HG02973 (cell line): ENCODE measurements at regions not wholly inside any gene's neighbourhood (a gene's known extent, or its start where the extent isn't known, plus 50 kb on each side); places are given as distances from the start of the nearest gene placed in this dataset.

ENCODE experiments used
- ATAC-seq: cut with Tn5 transposase; IDR thresholded peaks from one replicate; pipeline ENCODE4 v1.9.1; 2021; ENCODE audit warnings: moderate library complexity; ENCODE audit not compliant: unreplicated experiment

DNA sequence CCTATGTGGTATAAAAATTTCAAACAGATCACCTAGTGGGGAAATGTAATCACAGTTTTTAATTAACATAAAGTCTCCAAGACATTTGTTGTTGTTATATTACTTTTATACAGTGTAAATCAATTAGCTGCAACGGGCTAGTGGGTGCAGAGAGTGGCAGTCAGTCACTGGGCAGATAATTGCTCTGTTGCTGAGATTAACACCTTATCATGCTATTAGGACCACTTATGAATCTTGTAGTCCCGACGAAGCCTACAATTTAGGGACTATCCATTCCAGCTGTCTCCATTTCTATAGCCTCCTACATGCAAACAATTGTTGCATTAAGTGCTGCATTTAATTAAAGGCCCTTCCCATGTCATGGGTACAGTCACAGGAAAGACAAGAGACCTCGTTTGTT, 158.9 kb upstream of the PROX1 start:
- ATAC-seq: no peak

DNA sequence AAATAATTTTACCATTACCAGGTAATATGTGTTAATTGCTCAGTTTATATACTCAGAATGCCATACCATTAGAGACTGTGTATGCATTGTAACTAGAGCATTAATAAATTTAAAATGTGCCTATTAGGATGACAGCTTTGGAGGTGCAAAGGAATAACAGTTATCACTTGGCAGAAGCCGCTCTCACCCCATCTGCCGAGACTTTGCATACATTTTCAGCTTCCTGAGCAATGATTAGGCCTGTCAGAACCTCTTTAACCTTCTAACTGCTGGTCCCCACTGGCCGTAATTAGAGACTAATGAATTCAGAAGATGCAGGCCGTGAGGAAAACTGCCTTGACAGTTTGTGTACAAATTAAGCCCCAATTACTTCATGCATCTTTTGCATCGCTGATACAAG, 158.0 kb upstream of the PROX1 start:
- ATAC-seq: no peak

DNA sequence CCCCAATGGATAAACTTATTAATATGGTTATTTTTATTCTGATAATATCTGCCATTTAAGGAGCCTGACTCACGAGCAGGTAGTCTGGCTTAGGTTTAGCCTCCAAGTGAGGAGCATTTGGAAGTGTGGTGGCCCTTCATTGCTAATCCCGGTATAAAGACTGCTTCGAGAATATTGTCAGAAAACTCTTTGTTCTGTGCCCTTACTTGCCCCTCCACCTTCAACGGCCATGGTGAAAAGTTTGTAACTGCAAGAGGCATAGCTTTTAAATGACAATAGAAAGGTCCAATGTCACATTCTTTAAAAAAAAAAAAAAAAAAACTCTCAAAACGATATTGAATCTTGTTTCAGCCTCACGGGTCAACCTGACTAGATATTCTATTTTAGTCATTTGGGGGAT, 157.4 kb upstream of the PROX1 start:
- no peak for ATAC-seq

DNA sequence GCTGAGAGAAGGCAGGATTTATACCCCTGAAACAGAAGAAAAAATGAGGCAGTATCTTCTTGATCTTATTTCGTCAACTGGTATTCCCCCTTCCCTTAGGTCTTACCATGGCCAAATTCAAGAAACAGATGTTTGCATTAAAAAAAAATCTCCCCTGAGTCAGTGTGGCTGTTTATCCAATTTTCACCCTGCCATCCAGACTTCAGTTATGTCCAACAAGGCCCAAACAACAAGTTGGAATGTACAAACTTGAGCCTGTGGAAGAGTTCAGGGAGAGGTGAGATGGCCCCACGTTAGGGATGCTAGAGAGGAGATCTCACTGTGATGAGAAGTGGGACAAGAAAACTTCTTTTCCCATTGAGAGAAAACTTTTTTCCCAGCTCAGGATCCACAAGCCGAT, 147.2 kb upstream of the PROX1 start:
- ATAC-seq: no peak

DNA sequence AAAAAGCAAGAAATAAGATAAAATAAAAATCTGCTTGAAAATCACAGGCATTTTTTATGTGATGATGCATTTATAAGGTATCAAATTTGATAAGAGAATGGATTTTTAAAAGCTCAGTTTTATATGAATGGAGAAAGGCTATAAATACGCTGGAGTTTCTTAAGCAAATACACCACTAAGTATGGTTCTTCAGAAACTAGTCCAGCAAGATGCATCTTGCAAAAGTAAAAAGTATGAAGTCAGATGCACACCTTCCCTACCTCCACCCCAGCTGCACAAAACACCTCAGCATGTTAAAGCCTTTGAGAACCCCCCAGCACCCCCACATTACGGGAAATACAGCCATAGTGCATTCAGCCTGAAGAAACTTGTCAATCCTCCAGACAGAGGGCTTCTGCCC, 143.1 kb upstream of the PROX1 start:
- no peak for ATAC-seq

DNA sequence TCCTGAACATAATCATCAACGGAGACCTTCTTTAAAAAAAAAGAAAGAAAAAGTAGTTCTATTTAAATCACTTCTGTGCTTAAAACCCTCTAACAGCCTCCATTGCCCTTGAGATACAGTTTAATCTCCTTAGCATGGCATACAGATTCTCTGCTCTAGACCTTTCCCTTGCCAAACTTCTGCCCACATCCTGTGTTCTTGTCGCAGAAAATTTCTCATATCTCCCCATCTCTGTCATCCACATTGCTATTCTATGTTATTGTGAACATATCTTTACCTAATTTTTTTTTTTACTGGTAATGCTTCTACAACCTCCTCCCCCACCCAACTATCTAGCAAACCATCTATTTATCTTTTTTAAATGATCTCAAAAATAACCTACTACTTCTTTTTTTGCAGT, 135.7 kb upstream of the PROX1 start:
- ATAC-seq: no peak

DNA sequence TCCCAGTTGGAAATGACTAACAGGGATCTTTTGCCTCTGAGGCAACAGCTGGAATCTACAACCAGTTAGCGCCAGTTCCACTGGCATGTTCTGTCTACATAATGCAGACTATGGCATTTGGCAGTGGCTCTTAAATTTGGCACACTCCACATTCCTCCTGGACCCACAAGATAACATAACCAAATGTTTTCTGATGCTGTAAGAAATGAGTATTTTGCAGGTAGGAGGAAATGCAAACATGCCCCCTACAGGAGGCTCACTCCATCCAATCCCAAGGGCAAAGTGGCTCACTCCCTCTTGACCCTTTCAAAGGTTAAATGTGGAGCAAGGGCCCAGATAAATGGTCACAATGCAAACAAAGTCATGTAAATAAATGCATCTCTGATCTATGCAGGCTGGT, 129.2 kb upstream of the PROX1 start:
- ATAC-seq: no peak

DNA sequence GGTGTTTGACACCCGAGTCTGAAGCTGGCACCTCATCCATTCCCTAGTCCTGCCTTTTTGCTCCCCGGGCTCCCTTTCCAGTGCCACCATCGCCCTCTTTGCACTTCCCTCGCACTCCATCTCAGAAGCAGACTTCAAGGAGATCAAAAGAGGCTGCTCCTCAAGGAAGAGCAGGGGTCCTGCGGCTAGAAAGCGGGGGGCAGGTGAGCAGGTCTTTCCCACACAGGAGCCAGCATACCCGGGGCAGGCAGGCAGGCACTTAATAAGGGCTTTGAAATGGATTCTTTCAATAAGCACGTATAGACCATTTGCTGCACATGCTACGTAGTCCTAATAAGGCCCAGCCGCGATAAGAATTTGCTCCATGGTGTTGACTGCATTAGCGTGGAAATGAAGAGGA, 125.9 kb upstream of the PROX1 start:
- no peak for ATAC-seq

DNA sequence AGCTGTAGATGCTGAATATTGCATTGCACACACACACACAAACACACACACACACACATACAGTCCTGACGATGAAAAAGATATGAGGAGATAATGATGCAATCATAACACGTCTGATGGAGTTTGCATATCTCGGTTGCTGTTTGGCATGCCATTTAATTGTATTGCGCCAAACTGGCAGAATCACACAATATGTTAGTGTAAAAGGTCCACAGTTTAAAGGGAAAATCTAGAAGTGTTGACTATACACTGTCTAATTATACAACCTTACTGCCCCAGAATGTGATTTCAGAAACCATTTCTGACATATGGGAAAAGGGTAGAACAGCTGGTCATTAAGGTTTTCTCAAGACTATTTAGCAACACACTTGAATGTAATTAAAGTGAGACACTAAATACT, 123.7 kb upstream of the PROX1 start:
- no peak for ATAC-seq

DNA sequence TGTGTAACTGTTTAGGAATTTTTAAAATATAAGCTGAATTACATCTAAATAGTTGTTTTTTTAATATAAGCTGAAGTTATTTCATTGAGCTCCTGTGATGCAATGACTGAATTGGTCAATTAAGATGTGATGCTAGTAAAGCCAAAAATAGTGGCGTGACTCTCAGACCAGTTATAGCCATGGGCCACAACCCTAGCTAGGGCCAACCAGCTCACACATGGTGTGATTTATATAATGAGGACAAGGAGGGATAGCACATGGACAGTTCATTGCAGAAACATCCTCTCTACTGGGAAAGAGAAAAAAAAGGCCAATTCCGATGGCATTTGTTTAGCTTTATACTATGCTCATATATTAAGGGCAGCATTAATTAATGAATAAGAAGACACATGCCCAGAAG, 119.3 kb upstream of the PROX1 start:
- ATAC-seq: no peak

DNA sequence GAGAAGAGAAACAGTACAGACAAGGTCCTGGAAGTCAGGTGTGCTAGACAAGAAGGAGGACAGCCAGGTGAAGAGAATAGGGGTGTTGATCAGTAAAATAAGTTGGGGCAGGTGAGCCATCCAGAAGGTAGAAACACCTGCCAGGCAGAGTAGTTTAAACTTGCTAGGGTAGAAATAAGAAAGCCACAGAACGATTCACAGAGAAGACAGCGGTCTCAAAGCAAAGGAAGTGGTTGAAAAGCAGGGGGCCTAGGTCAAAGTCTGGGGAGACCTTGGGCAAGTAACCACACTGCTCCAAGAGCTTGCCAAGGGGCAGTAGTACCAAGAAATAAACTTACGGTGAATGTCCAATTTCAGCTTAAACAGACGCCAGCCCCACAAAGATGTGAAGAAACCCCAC, 116.6 kb upstream of the PROX1 start:
- ATAC-seq: no peak

DNA sequence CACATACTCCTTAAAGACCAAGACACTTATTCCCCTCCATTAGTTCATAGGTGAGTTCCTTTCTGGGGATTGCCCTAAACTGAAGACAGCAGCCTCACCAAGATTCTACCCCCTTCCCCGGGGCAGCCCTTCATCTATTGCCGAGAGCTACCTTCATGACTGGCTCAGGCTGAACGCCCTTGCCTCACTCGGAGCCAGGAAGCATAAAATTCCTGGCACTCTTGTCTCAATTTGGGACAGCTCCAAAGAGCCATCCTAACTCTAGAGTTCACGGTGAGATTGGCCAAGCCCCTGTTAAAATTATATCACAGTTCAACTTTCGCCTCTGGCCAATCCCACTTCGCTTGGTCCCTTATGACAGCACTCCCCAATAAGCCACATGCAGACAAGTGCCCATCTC, 113.0 kb upstream of the PROX1 start:
- no peak for ATAC-seq

DNA sequence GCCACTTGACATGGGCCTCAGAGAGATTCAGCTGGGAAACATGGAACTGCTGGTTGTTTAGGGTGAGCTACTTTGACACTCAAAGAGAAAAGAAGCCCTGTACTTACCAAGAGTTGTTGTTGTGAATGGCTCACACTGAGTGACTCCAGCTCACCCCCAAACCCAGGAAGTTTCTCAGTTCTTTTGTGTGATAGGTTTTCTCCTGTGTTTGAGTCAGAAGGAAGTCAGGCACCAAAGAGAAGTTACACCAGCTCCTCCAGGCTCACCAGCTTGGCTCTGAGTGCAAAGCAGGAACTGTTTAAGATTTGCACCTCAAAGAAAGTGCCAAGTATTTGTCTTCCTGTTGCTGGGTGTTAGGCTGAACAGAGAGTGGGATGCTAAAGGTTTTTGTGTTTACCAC, 111.2 kb upstream of the PROX1 start:
- ATAC-seq: no peak

DNA sequence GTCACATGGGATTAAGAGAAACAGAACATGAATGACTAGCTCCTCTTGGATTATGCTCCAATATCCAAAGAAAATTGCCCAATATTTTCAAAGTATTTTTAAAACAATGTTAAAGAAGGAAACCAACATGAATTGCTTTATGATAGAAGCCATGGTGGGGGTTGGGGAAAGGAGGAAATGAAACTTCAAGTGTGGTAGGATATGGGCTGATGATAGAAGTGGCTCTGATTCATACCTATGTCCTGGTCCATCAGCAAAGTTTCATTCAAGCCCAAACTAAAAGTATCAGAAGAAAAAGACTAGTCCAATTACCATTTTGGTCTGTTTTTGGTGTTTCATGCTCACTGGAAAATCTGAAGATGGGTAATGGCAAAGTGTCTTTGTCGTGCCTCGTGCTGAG, 104.2 kb upstream of the PROX1 start:
- no peak for ATAC-seq

DNA sequence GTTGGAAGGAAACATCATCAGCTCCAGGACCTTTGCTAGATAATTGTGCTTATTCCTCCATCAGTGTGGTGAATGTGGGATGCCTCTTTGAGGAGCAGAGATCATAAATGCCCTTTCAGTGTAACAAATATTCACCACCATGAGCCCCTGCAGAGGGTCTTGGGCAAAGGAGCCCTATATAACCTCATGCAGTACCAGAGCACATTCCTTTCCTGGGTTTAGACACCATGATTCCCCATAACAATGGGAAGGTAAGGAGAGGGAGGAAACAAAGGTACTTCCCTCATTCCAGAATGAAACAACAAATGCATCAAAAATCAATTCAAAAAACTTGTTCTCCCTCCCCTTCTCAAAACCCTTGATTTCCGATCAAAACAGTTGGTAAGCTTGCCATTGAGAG, 103.4 kb upstream of the PROX1 start:
- no peak for ATAC-seq

DNA sequence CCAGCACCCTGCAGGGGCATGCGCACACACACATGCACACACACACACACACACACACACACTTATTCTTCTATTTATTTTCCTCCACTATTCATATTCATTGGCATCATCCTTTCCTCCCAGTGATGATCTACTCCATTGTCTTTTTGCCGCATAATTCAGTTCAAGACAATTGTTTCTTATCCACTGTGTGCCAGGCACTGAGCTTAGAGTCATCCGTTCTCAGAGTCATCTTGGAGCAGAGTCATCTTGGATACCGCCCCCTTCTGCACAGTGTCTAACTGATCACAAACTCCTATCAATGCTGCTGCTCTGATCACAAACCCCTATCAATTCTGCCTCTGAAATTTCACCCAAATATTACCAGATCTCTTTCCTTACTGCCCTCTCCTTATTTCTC, 102.8 kb upstream of the PROX1 start:
- no peak for ATAC-seq

DNA sequence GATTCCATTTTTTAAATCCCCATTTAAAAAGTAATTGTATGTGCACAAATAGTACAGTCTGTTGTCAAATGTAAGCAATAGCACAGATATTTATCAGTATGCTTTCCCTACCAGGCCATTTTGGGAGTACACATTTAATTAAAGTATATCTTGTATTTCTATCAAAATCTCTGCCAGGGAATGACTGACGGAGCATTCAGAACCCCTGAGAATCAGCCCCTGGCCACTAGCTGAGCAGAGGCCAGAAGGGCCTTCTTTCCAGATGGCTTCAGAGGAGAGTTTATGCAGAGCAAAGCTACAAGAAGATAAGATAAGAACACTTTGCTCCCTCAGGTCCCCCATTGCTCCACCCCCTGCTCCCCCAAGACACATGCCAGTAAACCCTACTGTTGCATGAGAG, 99.9 kb upstream of the PROX1 start:
- no peak for ATAC-seq

DNA sequence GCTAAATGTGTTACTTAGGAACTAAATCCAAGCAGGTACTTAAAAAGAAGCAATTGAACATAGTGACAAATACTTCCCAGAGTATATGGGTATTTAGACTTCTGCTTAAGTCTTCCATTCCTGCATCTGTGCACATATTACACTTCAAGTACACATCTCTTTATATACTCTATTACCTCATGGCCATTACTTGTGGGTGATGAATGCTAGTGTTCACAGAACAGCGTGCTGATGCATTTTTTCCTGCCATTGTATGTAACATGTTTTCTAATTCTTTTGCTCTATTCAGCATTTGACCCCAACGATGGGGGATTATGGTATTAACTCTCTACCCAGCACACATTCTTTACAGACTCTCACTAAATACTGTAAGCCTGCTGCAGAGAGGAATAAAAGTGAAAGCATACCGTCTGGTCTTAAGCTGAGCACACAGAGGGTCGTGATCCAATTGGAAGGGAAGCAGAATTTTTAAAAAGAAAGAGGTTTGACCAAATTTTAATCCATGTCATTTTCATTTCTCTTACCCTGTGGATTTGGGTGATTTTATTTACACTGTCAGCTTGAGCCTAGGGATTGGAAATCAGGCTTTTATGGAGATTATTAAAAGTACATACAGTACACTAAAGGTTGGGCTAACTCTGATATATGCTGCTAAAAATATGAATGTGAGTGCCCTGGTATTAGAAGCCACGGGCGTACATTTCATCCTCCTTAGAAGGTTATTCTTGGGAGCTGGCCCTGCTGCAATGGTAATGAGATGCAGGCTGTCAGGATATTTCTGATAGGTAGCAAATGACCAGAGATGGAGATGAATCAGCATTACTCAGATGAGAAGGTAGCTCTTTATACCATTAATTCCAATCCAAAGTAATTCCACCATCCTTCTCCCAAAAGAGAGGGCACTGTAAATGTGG, 95.5 kb upstream of the PROX1 start:
- ATAC-seq: no peak

DNA sequence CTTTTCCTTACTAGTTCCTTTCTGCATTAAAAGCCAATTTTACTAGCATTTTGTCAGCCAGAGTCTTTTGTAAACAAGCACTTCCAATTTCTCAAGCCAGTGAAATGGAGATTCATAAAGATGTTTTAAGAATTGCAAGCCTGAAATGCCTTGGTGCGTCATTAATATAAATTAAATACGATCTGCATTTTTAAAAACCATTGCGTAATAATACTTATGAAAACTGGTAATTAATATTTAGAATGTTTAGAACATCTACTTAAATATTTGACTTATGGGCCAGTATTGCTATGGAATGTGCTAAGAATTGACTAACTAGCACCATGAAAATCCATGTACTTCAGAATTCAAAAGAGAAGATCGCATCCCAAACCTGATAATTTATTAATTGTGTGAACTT, 89.1 kb upstream of the PROX1 start:
- no peak for ATAC-seq

DNA sequence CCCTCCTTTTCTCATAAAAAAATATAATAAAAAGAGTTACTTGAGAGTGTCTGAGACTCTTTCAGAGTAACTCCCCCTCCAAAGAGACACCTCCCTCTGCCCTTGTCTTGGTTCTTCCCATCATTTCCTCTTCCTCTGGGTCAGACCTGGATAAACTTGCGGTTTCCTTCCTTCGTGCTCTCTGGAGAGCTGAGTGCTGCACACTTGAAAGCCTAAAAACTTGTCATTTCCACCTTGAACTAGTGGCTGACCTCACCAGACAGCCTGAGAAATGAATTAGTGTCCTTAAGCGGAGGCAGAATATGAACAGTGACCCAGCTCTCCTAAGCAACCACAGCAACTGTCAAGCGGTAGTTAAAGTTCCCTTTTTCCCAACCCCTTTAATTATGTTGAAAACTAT, 88.4 kb upstream of the PROX1 start:
- ATAC-seq: no peak

DNA sequence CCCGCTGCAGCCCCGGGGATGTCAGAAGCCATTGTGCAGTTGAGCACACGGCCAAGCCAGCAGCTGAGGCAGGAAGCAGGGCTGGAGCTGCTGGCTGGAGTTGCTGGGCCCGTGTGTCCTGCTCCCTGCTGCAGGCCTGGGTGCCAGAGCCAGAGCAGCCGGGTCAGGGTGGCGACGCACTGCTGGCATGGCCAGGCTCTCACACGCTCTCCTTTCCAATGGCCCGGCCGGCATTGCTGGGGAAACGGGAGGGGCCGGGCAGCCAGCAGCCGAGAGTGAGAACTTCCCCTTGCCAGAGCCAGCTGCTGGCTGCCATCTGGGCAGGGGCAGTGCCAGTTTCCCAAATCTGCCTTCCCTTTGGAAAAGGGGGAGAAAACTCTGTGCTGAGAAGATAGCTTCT, 82.4 kb upstream of the PROX1 start:
- ATAC-seq: no peak

DNA sequence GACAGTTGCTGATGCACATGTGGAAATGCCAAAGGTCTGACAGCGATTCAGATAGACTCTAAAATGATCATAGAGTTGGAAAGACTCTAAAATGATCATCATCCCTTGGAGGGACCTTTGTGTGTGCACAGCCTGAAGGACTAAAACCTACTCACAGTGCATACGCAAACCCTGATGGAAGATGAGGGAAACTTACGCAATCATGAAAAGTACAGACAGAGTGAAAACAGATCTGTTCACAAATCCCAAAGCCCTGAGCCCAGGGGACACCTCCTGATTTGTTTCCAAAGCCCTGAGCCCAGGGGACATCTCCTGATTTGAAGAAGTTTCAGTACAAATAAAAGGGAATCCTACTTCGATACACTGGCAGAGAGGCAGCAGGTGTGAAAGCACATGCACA, 79.3 kb upstream of the PROX1 start:
- no peak for ATAC-seq

DNA sequence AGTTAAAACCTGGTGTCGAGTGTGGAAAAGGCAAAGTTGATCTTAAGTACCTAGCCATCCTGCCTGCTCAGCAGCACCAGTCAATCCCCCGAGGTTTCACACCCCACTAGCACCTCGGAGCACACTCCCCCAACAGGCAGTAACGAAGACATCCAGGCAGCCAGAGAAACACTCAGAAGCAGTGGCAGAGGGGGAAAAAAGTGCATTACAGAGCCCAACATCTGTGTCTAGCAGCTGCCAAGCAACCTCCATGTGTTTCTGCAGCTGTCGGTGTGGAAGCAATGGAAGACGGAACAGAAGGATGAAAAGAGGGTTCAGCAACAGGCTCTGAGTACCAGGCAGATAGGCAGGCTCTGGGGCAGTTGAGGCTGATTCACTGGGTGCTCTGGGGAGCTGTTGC, 73.4 kb upstream of the PROX1 start:
- no peak for ATAC-seq
